GM23248 (cell line): ENCODE measurements at regions not wholly inside any gene's neighbourhood (a gene's known extent, or its start where the extent isn't known, plus 50 kb on each side); places are given as distances from the start of the nearest gene placed in this dataset.

ENCODE experiments used
- DNase-seq: peaks from one replicate; pipeline ENCODE4 v3.0.0-alpha.2; 2015
- H2AFZ ChIP-seq: fragments of 200-600 bp; sonication (generic); 2 replicates; pipeline ENCODE4 v1.6.1; 2016; ENCODE audit warnings: antibody characterized with exemption
- H3F3A ChIP-seq: fragments of 200-600 bp; sonication (generic); 2 replicates; pipeline ENCODE4 v1.6.1; 2016; ENCODE audit warnings: mild to moderate bottlenecking, antibody characterized with exemption, mixed run types; ENCODE audit not compliant: insufficient read depth
- H3K27ac ChIP-seq: fragments of 200-600 bp; sonication (generic); 2 replicates; pipeline ENCODE4 v1.5.1; 2016; ENCODE audit warnings: mild to moderate bottlenecking
- H3K27me3 ChIP-seq: fragments of 200-600 bp; sonication (generic); replicated peaks from 2 replicates; pipeline ENCODE4 v1.6.1; 2016; ENCODE audit warnings: mild to moderate bottlenecking; ENCODE audit not compliant: insufficient read depth
- H3K36me3 ChIP-seq: fragments of 200-600 bp; sonication (generic); 2 replicates; pipeline ENCODE4 v1.6.1; 2016; ENCODE audit warnings: low read depth, mild to moderate bottlenecking
- H3K4me1 ChIP-seq: fragments of 200-600 bp; sonication (generic); 2 replicates; pipeline ENCODE4 v1.6.1; 2016; ENCODE audit warnings: mild to moderate bottlenecking; ENCODE audit not compliant: insufficient read depth
- H3K4me2 ChIP-seq: fragments of 200-600 bp; sonication (generic); one replicate; pipeline ENCODE4 v1.6.1; 2016; ENCODE audit warnings: mild to moderate bottlenecking; ENCODE audit not compliant: unreplicated experiment
- H3K4me3 ChIP-seq: fragments of 200-600 bp; sonication (generic); 2 replicates; pipeline ENCODE4 v1.5.1; 2016; ENCODE audit warnings: mild to moderate bottlenecking
- H3K79me2 ChIP-seq: fragments of 200-600 bp; sonication (generic); 2 replicates; pipeline ENCODE4 v1.6.1; 2016; ENCODE audit warnings: mild to moderate bottlenecking; ENCODE audit not compliant: insufficient read depth
- H3K9ac ChIP-seq: fragments of 200-600 bp; sonication (generic); 2 replicates; pipeline ENCODE4 v1.6.1; 2016; ENCODE audit warnings: mild to moderate bottlenecking
- H3K9me2 ChIP-seq: fragments of 200-600 bp; sonication (generic); 2 replicates; pipeline ENCODE4 v1.6.1; 2016; ENCODE audit warnings: mixed run types, mild to moderate bottlenecking, moderate library complexity; ENCODE audit not compliant: insufficient read depth
- H3K9me3 ChIP-seq: fragments of 200-600 bp; sonication (generic); one replicate; pipeline ENCODE4 v1.6.1; 2017; ENCODE audit warnings: low read depth
- H4K20me1 ChIP-seq: fragments of 200-600 bp; sonication (generic); 2 replicates; pipeline ENCODE4 v1.6.0; 2016; ENCODE audit not compliant: insufficient read depth
- EZH2 ChIP-seq: fragments of 200-600 bp; sonication (generic); IDR thresholded peaks from 2 replicates; pipeline ENCODE4 v1.6.1; 2018; ENCODE audit warnings: antibody characterized with exemption, mild to moderate bottlenecking; ENCODE audit not compliant: insufficient read depth, poor library complexity, severe bottlenecking
- EZH2phosphoT487 ChIP-seq: fragments of 200-600 bp; sonication (generic); IDR thresholded peaks from 2 replicates; pipeline ENCODE4 v1.6.1; 2018; ENCODE audit warnings: antibody characterized with exemption, moderate library complexity, mild to moderate bottlenecking, low read depth; ENCODE audit not compliant: insufficient read depth
- WGBS, 2 experiments: methylation state at CpG; one replicate each; pipeline ENCODE4 v1.1.6; 2015 to 2017; ENCODE audit warnings: low lambda C conversion rate in 2 of 2, low coverage in 1 of 2; ENCODE audit errors: missing lambda C conversion rate in 2 of 2; 5-methylcytosine and 5-hydroxymethylcytosine counted together
- in situ Hi-C: fragments of 300-500 bp; cut with MboI; formaldehyde crosslinking; loops from 2 replicates; pipeline ENCODE4 v1.15.0; 2020

GRCh38 chr1:29959356-29959755 lies 723.0 kb downstream of the PTPRU start:
- no peak for DNase-seq
- Histone ChIP-seq H2AFZ (no peak overlapping the region), H3K27me3 (no peaks in the 10 kb centered on the region), H4K20me1 (no peaks in the 10 kb centered on the region), H3K79me2 (no peaks in the 10 kb centered on the region), H3K4me3 (no peak overlapping the region), H3K36me3 (no peaks in the 10 kb centered on the region), H3K9me3 (no peaks in the 10 kb centered on the region), H3K27ac (no peak overlapping the region), H3K9ac (no peak overlapping the region), H3K9me2 (no peaks in the 10 kb centered on the region), H3F3A (no peaks in the 10 kb centered on the region), H3K4me1 (no peaks in the 10 kb centered on the region), H3K4me2 (no peak overlapping the region)
- WGBS, 2 experiments: 50 to 58% methylated on average over 3 to 4 of the region's 4 CpGs
- no peak for TF ChIP-seq EZH2
- no peak for TF ChIP-seq EZH2phosphoT487
- in situ Hi-C loops: no loop called here

GRCh38 chr1:29958271-29958670 lies 721.9 kb downstream of the PTPRU start:
- Histone ChIP-seq H3K27me3 (no peaks in the 10 kb centered on the region), H3K9me2 (no peaks in the 10 kb centered on the region), H3K79me2 (no peaks in the 10 kb centered on the region), H4K20me1 (no peaks in the 10 kb centered on the region), H3K36me3 (no peaks in the 10 kb centered on the region), H3K9ac (no peak overlapping the region), H3K4me2 (no peak overlapping the region), H3K27ac (no peak overlapping the region), H3K4me3 (no peak overlapping the region), H3F3A (no peaks in the 10 kb centered on the region), H3K4me1 (no peaks in the 10 kb centered on the region), H2AFZ (no peak overlapping the region), H3K9me3 (no peaks in the 10 kb centered on the region)
- TF ChIP-seq EZH2 (no peak), EZH2phosphoT487 (no peak)
- WGBS, 2 experiments: 44 to 58% methylated on average over 5 of the region's 5 CpGs
- DNase-seq: no peak
- in situ Hi-C loops: no loop called here

- H3K36me3 ChIP-seq: no peaks in the 10 kb centered on the region
- H3K79me2 ChIP-seq: no peaks in the 10 kb centered on the region
- H3K9me2 ChIP-seq: no peaks in the 10 kb centered on the region
- H3K4me2 ChIP-seq: no peak overlapping the region
- no peaks in the 10 kb centered on the region for H3F3A ChIP-seq
- WGBS, 2 experiments: 67 to 81% methylated on average over 4 of the region's 4 CpGs
- H3K9me3 ChIP-seq: no peaks in the 10 kb centered on the region
- H3K4me1 ChIP-seq: no peaks in the 10 kb centered on the region
- no peak for DNase-seq
- H4K20me1 ChIP-seq: no peaks in the 10 kb centered on the region
- no peak for TF ChIP-seq EZH2phosphoT487
- TF ChIP-seq EZH2: no peak
- H3K4me3 ChIP-seq: no peak overlapping the region
- no peaks in the 10 kb centered on the region for H3K27me3 ChIP-seq
- no peak overlapping the region for H2AFZ ChIP-seq
- H3K9ac ChIP-seq: no peak overlapping the region
- no peak overlapping the region for H3K27ac ChIP-seq
- in situ Hi-C loops: no loop called here
These were observed 720.2 kb downstream of the PTPRU start for GRCh38 chr1:29956349-29957030.

DNA sequence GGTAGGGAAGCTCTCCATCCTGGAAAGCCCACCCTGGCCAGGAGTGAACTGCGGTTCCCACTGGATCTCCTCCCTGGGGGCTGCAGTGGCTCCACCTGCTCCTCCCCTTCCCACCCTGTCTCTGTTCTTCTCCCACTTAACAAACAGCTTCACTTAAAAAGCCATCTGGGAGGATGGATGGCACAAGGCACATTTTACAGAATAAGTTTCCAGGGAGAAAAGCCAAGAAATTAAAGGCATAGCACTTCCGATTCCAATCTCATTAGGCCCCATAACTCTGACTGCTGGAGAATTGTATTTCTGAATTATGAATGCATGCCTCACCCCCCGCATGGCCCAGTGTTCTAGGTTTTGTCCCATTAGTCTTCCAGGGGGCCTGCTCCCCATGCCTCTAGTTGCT lies 718.3 kb downstream of the PTPRU start:
- no peak overlapping the region for H3K27ac ChIP-seq
- TF ChIP-seq EZH2 (no peak), EZH2phosphoT487 (no peak)
- 23 to 24% methylated on average over 3 of the region's 3 CpGs for WGBS, 2 experiments
- no peak for DNase-seq
- in situ Hi-C loops: no loop called here
- H3K4me1 ChIP-seq: no peaks in the 10 kb centered on the region
- H3K9ac ChIP-seq: no peak overlapping the region
- H2AFZ ChIP-seq: no peak overlapping the region
- H3K9me2 ChIP-seq: no peaks in the 10 kb centered on the region
- H4K20me1 ChIP-seq: no peaks in the 10 kb centered on the region
- H3K4me2 ChIP-seq: no peak overlapping the region
- H3K27me3 ChIP-seq: no peaks in the 10 kb centered on the region
- H3K79me2 ChIP-seq: no peaks in the 10 kb centered on the region
- H3K9me3 ChIP-seq: no peaks in the 10 kb centered on the region
- H3K4me3 ChIP-seq: no peak overlapping the region
- no peaks in the 10 kb centered on the region for H3K36me3 ChIP-seq
- H3F3A ChIP-seq: no peaks in the 10 kb centered on the region

DNA sequence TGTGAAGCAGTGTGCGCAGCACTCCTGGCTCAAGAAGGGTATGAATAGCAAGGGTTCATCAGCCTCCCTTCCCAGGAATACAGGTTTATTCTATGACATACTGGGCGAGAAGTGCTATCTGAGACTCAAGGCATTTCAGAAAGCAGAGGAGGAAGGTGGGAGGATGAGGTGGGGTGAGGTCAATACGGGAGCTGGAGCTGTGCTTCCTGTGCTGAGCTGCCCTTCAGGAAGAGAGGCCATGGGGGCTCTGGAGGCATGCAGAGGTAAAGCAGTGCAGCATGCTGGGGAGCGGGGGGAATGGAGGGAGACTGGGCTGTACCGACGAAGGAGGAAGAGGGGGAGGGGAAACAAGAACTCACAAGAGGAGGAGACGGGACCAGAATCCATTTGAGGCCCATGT lies 717.6 kb downstream of the PTPRU start:
- H3K27me3 ChIP-seq: no peaks in the 10 kb centered on the region
- H3K9ac ChIP-seq: no peak overlapping the region
- H3K9me2 ChIP-seq: no peaks in the 10 kb centered on the region
- no peaks in the 10 kb centered on the region for H3K79me2 ChIP-seq
- no peaks in the 10 kb centered on the region for H4K20me1 ChIP-seq
- H3K9me3 ChIP-seq: no peaks in the 10 kb centered on the region
- no peak overlapping the region for H3K4me3 ChIP-seq
- no peaks in the 10 kb centered on the region for H3K36me3 ChIP-seq
- H3K27ac ChIP-seq: no peak overlapping the region
- in situ Hi-C loops: no loop called here
- H2AFZ ChIP-seq: no peak overlapping the region
- no peaks in the 10 kb centered on the region for H3F3A ChIP-seq
- no peak for DNase-seq
- no peak overlapping the region for H3K4me2 ChIP-seq
- WGBS, 2 experiments: 39 to 40% methylated on average over 7 of the region's 7 CpGs
- H3K4me1 ChIP-seq: no peaks in the 10 kb centered on the region
- no peak for TF ChIP-seq EZH2phosphoT487
- no peak for TF ChIP-seq EZH2
